ENCODE measurements at regions not wholly inside any gene's neighbourhood (a gene's known extent, or its start where the extent isn't known, plus 50 kb on each side); places are given as distances from the start of the nearest gene placed in this dataset.

DNA sequence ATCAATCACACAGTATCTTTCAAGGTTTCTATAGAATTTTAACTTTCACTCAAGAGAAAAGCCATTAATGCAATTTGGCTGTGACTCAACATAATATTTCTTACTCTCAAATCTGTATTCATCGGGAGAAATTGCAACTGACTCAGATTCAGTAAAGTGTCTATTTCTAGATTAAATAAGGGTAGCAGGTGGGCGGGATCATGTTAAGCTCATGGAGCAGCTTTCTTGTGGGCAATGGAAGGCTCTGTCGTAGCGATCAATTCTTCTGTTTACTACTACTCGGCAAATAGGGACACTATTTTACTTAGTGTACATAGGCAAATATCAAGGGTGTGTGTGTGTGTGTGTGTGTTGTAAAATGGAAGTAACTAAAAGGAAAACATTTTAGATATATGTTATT is 423.6 kb upstream of the NEGR1 start:
- WGBS (ENCODE audit: insufficient coverage) = 100% methylated on average over 3 of the region's 5 CpGs
- POLR2A ChIA-PET = no interaction called here
- DNase-seq = no peak
- no peak overlapping the region for H3K4me3 ChIP-seq (ENCODE audit: control insufficient read depth in 1 of 7, extremely low read depth in 1 of 7, insufficient read depth in 4 of 7, low read depth in 2 of 7, low read length in 6 of 7)
- no peaks in the 10 kb centered on the region for H3K9me3 ChIP-seq (ENCODE audit: control extremely low read depth in 1 of 5, control insufficient read depth in 4 of 5, insufficient read depth in 2 of 5, low read depth in 1 of 5, low read length in 4 of 5)
- no peaks in the 10 kb centered on the region for H3K4me1 ChIP-seq (ENCODE audit: control extremely low read depth in 1 of 4, control insufficient read depth in 4 of 4, insufficient read depth in 4 of 4, low read length in 3 of 4)
- H3K27ac ChIP-seq (ENCODE audit: insufficient read depth in 1 of 2, low read depth in 1 of 2, low read length in 2 of 2, poor library complexity in 1 of 2, severe bottlenecking in 2 of 2) = no peak overlapping the region
- CTCF ChIA-PET = interaction anchor here (1.4 kb wide), 1 partner anchor 8 kb away, joined by 3 read pairs; no protein-coding TSS in a partner anchor
- no peaks in the 10 kb centered on the region for H3K27me3 ChIP-seq (replicated peaks in 2 of 5; ENCODE audit: control insufficient read depth in 4 of 5, insufficient read depth in 5 of 5, low read length in 4 of 5)
- no peaks in the 10 kb centered on the region for H3K36me3 ChIP-seq (ENCODE audit: control insufficient read depth in 4 of 4, insufficient read depth in 4 of 4, low read length in 3 of 4)

DNA sequence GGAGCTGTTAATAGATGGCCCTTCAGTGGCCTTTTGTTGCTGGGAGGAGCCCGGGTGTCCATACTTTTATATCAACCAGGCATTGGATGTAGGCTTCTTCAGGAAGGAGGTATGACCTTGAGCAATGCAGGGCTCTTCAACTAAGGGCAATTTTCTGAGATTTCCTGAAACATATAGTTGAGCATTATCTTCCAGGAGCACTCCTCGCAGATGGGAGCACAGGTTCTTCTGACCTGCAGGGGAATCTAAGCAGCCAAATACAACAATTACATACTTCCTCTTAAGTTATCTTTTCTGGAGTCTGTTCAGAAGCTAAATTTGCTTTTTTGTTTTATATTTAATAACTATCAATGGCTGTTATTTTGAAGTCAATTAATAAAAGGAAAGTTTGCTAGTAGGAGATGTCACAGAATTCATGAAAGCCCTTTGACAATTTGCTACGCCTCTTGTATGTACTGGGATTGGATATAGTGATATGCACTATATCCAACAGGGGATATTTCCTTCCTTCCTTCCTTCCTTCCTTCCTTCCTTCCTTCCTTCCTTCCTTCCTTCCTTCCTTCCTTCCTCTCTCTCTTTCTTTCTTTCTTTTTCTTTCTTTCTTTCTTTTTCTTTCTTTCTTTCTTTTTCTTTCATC is 422.6 kb upstream of the NEGR1 start:
- H3K27me3 ChIP-seq (replicated peaks in 2 of 5; ENCODE audit: control insufficient read depth in 4 of 5, insufficient read depth in 5 of 5, low read length in 4 of 5) = no peaks in the 10 kb centered on the region
- no peaks in the 10 kb centered on the region for H3K4me1 ChIP-seq (ENCODE audit: control extremely low read depth in 1 of 4, control insufficient read depth in 4 of 4, insufficient read depth in 4 of 4, low read length in 3 of 4)
- no peak overlapping the region for H3K27ac ChIP-seq (ENCODE audit: insufficient read depth in 1 of 2, low read depth in 1 of 2, low read length in 2 of 2, poor library complexity in 1 of 2, severe bottlenecking in 2 of 2)
- H3K36me3 ChIP-seq (ENCODE audit: control insufficient read depth in 4 of 4, insufficient read depth in 4 of 4, low read length in 3 of 4) = no peaks in the 10 kb centered on the region
- ChIA-PET POLR2A (no interaction called here), CTCF (no interaction called here)
- H3K4me3 ChIP-seq (ENCODE audit: control insufficient read depth in 1 of 7, extremely low read depth in 1 of 7, insufficient read depth in 4 of 7, low read depth in 2 of 7, low read length in 6 of 7) = no peak overlapping the region
- WGBS (ENCODE audit: insufficient coverage) = 83% methylated on average over 1 of the region's 3 CpGs
- no peak for DNase-seq
- H3K9me3 ChIP-seq (ENCODE audit: control extremely low read depth in 1 of 5, control insufficient read depth in 4 of 5, insufficient read depth in 2 of 5, low read depth in 1 of 5, low read length in 4 of 5) = no peaks in the 10 kb centered on the region

DNA sequence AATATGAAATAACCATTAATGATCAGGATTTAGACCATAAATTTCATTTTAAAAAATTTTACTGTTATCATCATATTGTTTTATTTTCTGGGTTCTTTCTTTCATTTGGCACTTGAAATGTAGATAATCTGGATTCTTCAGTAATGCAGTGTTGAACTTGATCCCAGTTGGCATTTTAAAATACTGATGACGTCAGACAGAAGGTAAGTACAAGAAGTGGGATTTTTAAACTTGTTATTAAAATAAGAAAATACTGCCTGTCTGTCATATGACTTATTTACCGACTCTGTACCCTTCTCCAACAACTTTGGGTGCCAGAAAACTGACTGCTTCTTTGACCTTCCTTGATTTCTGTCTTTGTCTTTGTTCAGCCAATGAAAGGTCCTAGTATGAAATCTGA is 415.1 kb upstream of the NEGR1 start:
- CTCF ChIA-PET = no interaction called here
- Histone ChIP-seq H3K4me1 (ENCODE audit: control extremely low read depth in 1 of 4, control insufficient read depth in 4 of 4, insufficient read depth in 4 of 4, low read length in 3 of 4) (no peaks in the 10 kb centered on the region), H3K4me3 (ENCODE audit: control insufficient read depth in 1 of 7, extremely low read depth in 1 of 7, insufficient read depth in 4 of 7, low read depth in 2 of 7, low read length in 6 of 7) (no peak overlapping the region), H3K27ac (ENCODE audit: insufficient read depth in 1 of 2, low read depth in 1 of 2, low read length in 2 of 2, poor library complexity in 1 of 2, severe bottlenecking in 2 of 2) (no peak overlapping the region), H3K9me3 (ENCODE audit: control extremely low read depth in 1 of 5, control insufficient read depth in 4 of 5, insufficient read depth in 2 of 5, low read depth in 1 of 5, low read length in 4 of 5) (peaks cover 0 to 18% (median 2%) of the 10 kb centered on the region in 5 experiments), H3K27me3 (replicated peaks in 2 of 5; ENCODE audit: control insufficient read depth in 4 of 5, insufficient read depth in 5 of 5, low read length in 4 of 5) (no peaks in the 10 kb centered on the region), H3K36me3 (ENCODE audit: control insufficient read depth in 4 of 4, insufficient read depth in 4 of 4, low read length in 3 of 4) (no peaks in the 10 kb centered on the region)
- WGBS (ENCODE audit: insufficient coverage) = no CpG with 5 or more reads among the region's 2 CpGs
- POLR2A ChIA-PET = no interaction called here
- DNase-seq = no peak

DNA sequence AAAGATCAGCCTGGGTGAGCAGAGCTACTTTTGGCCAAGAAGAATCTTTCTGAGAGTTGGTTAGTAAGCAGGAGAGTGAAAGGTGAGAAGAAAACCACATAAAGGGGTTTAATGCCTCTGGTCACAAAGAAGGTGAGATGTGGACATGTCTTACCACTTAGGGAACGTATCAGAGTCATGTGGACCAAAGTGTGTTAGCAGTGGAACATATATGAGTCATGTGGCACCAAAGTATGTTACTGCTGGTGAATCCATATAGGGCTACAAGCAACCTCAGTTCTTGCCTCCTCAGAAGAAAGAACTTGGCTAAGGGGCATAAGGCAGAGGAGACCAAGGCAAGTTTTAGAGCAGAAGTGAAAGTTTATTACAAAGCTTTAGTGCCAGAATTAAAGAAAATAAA is 411.6 kb upstream of the NEGR1 start:
- POLR2A ChIA-PET = no interaction called here
- H3K4me3 ChIP-seq (ENCODE audit: control insufficient read depth in 1 of 7, extremely low read depth in 1 of 7, insufficient read depth in 4 of 7, low read depth in 2 of 7, low read length in 6 of 7) = no peak overlapping the region
- CTCF ChIA-PET = no interaction called here
- no peak overlapping the region for H3K27ac ChIP-seq (ENCODE audit: insufficient read depth in 1 of 2, low read depth in 1 of 2, low read length in 2 of 2, poor library complexity in 1 of 2, severe bottlenecking in 2 of 2)
- H3K9me3 ChIP-seq (ENCODE audit: control extremely low read depth in 1 of 5, control insufficient read depth in 4 of 5, insufficient read depth in 2 of 5, low read depth in 1 of 5, low read length in 4 of 5) = peaks cover 0 to 27% (median 3%) of the 10 kb centered on the region in 5 experiments
- no peak for DNase-seq
- WGBS (ENCODE audit: insufficient coverage) = 100% methylated on average over 1 of the region's 1 CpG
- no peaks in the 10 kb centered on the region for H3K27me3 ChIP-seq (replicated peaks in 2 of 5; ENCODE audit: control insufficient read depth in 4 of 5, insufficient read depth in 5 of 5, low read length in 4 of 5)
- no peaks in the 10 kb centered on the region for H3K4me1 ChIP-seq (ENCODE audit: control extremely low read depth in 1 of 4, control insufficient read depth in 4 of 4, insufficient read depth in 4 of 4, low read length in 3 of 4)
- H3K36me3 ChIP-seq (ENCODE audit: control insufficient read depth in 4 of 4, insufficient read depth in 4 of 4, low read length in 3 of 4) = no peaks in the 10 kb centered on the region

DNA sequence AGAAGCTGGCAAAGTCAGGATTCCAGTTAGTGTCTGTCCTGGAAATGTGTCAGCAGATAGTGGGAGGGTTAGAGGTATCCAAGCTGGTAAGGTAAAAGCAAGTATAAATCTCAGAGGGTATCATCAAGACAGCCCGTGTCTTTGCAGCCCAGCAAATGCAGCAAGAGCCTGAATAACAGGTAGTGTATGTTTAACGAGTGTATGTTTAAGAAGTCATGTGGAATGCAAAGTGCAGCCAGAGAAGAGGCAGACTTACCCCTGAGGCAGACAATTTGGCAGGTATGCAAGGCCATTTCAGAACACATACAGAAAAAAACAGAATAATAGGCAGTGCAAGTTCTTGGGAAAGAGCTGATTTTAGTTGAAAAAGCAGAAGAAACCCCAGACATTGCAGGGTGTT is 411.0 kb upstream of the NEGR1 start:
- Histone ChIP-seq H3K36me3 (ENCODE audit: control insufficient read depth in 4 of 4, insufficient read depth in 4 of 4, low read length in 3 of 4) (no peaks in the 10 kb centered on the region), H3K4me1 (ENCODE audit: control extremely low read depth in 1 of 4, control insufficient read depth in 4 of 4, insufficient read depth in 4 of 4, low read length in 3 of 4) (no peaks in the 10 kb centered on the region), H3K9me3 (ENCODE audit: control extremely low read depth in 1 of 5, control insufficient read depth in 4 of 5, insufficient read depth in 2 of 5, low read depth in 1 of 5, low read length in 4 of 5) (peaks cover 0 to 27% (median 3%) of the 10 kb centered on the region in 5 experiments), H3K4me3 (ENCODE audit: control insufficient read depth in 1 of 7, extremely low read depth in 1 of 7, insufficient read depth in 4 of 7, low read depth in 2 of 7, low read length in 6 of 7) (no peak overlapping the region), H3K27me3 (replicated peaks in 2 of 5; ENCODE audit: control insufficient read depth in 4 of 5, insufficient read depth in 5 of 5, low read length in 4 of 5) (no peaks in the 10 kb centered on the region), H3K27ac (ENCODE audit: insufficient read depth in 1 of 2, low read depth in 1 of 2, low read length in 2 of 2, poor library complexity in 1 of 2, severe bottlenecking in 2 of 2) (no peak overlapping the region)
- CTCF ChIA-PET = no interaction called here
- POLR2A ChIA-PET = no interaction called here
- 92% methylated on average over 2 of the region's 2 CpGs for WGBS (ENCODE audit: insufficient coverage)
- no peak for DNase-seq

DNA sequence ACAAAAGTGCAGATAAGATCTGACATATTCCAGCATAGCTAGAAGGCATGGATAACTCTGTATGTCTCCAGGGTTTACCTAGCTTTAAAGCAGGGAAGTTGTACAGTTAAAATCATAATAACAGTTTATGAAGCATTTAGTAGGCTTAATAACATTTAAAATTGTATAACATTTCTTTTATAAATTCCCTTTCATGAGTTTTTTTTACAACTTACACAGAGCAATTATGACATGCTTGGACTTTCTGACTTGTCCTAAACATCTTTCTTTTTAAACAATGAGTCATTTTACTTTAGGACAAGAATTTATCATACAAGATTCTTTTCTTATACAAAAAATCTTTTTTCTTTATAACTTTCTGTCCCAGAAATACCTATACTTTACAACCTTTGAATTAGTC is 408.5 kb upstream of the NEGR1 start:
- POLR2A ChIA-PET = no interaction called here
- CTCF ChIA-PET = no interaction called here
- H3K27ac ChIP-seq (ENCODE audit: insufficient read depth in 1 of 2, low read depth in 1 of 2, low read length in 2 of 2, poor library complexity in 1 of 2, severe bottlenecking in 2 of 2) = no peak overlapping the region
- no peaks in the 10 kb centered on the region for H3K4me1 ChIP-seq (ENCODE audit: control extremely low read depth in 1 of 4, control insufficient read depth in 4 of 4, insufficient read depth in 4 of 4, low read length in 3 of 4)
- no peaks in the 10 kb centered on the region for H3K27me3 ChIP-seq (replicated peaks in 2 of 5; ENCODE audit: control insufficient read depth in 4 of 5, insufficient read depth in 5 of 5, low read length in 4 of 5)
- peaks cover 0 to 27% (median 3%) of the 10 kb centered on the region in 5 experiments for H3K9me3 ChIP-seq (ENCODE audit: control extremely low read depth in 1 of 5, control insufficient read depth in 4 of 5, insufficient read depth in 2 of 5, low read depth in 1 of 5, low read length in 4 of 5)
- H3K4me3 ChIP-seq (ENCODE audit: control insufficient read depth in 1 of 7, extremely low read depth in 1 of 7, insufficient read depth in 4 of 7, low read depth in 2 of 7, low read length in 6 of 7) = no peak overlapping the region
- DNase-seq = no peak
- no peaks in the 10 kb centered on the region for H3K36me3 ChIP-seq (ENCODE audit: control insufficient read depth in 4 of 4, insufficient read depth in 4 of 4, low read length in 3 of 4)

DNA sequence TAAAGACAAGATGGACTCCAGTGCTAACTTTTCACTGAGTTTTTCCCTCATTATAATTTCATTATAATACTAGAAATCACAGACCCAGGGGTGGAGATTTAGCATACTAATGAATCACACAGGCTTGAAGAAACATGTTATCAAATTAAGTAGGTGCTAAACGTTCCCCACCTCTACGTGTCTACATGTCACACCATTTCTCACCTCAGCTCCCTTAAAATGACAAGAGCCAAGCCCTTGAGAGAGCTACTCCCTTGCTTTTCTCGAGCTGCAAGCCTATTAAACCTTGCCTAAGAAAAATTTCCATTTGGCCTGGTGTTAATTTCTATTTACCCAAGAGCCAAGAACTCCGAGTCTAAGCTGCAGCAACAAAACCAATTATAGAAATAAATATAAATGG is 396.3 kb upstream of the NEGR1 start:
- no peaks in the 10 kb centered on the region for H3K27me3 ChIP-seq (replicated peaks in 2 of 5; ENCODE audit: control insufficient read depth in 4 of 5, insufficient read depth in 5 of 5, low read length in 4 of 5)
- ChIA-PET CTCF (no interaction called here), POLR2A (interaction anchor here (0.7 kb wide), 1 partner anchor 1924 kb away, joined by 3 read pairs; no protein-coding TSS in a partner anchor)
- H3K27ac ChIP-seq (ENCODE audit: insufficient read depth in 1 of 2, low read depth in 1 of 2, low read length in 2 of 2, poor library complexity in 1 of 2, severe bottlenecking in 2 of 2) = no peak overlapping the region
- DNase-seq = no peak
- 80% methylated on average over 2 of the region's 4 CpGs for WGBS (ENCODE audit: insufficient coverage)
- H3K4me3 ChIP-seq (ENCODE audit: control insufficient read depth in 1 of 7, extremely low read depth in 1 of 7, insufficient read depth in 4 of 7, low read depth in 2 of 7, low read length in 6 of 7) = no peak overlapping the region
- H3K9me3 ChIP-seq (ENCODE audit: control extremely low read depth in 1 of 5, control insufficient read depth in 4 of 5, insufficient read depth in 2 of 5, low read depth in 1 of 5, low read length in 4 of 5) = no peaks in the 10 kb centered on the region
- no peaks in the 10 kb centered on the region for H3K4me1 ChIP-seq (ENCODE audit: control extremely low read depth in 1 of 4, control insufficient read depth in 4 of 4, insufficient read depth in 4 of 4, low read length in 3 of 4)
- H3K36me3 ChIP-seq (ENCODE audit: control insufficient read depth in 4 of 4, insufficient read depth in 4 of 4, low read length in 3 of 4) = no peaks in the 10 kb centered on the region
